ENCODE measurements at regions not wholly inside any gene's neighbourhood (a gene's known extent, or its start where the extent isn't known, plus 50 kb on each side); places are given as distances from the start of the nearest gene placed in this dataset.

GRCh38 chr7:28336806-28337205, 75.5 kb upstream of the CREB5 start:
- H3K27me3 ChIP-seq (ENCODE audit: control insufficient read depth in 2 of 2, insufficient read depth in 2 of 2, low read length in 2 of 2), result no peaks in the 10 kb centered on the region
- H3K9ac ChIP-seq (ENCODE audit: insufficient read depth in 1 of 2, low read depth in 2 of 2, low read length in 2 of 2), result no peak overlapping the region
- H3K9me1 ChIP-seq (ENCODE audit: control insufficient read depth, insufficient read depth, low read length), result no peaks in the 10 kb centered on the region
- H3K36me3 ChIP-seq (ENCODE audit: control insufficient read depth, insufficient read depth, low read length), result no peaks in the 10 kb centered on the region
- H4K20me1 ChIP-seq (replicated peaks; ENCODE audit: control insufficient read depth, insufficient read depth, low read length), result no peaks in the 10 kb centered on the region
- ChIA-PET CTCF (ENCODE audit: low intra/inter-chr PET ratio) (no interaction called here), POLR2A (no interaction called here)
- intact Hi-C loops (cut with micrococcal nuclease) (no loop called here), in situ Hi-C loops (cut with MboI) (no loop called here)
- H3K79me2 ChIP-seq (ENCODE audit: control insufficient read depth, insufficient read depth, low read length), result no peaks in the 10 kb centered on the region
- DNase-seq (ENCODE audit: extremely low read depth in 1 of 4, low spot score in 3 of 4), result no peak
- ATAC-seq, result no peak
- H3K9me3 ChIP-seq (replicated peaks; ENCODE audit: control insufficient read depth, insufficient read depth, low read depth, low read length), result no peaks in the 10 kb centered on the region
- H3K4me1 ChIP-seq (replicated peaks in 1 of 2; ENCODE audit: control insufficient read depth in 2 of 2, insufficient read depth in 2 of 2, low read length in 2 of 2), result no peaks in the 10 kb centered on the region
- no TSS peak for BruUV-seq (replicated peaks)
- TF ChIP-seq REST (IDR thresholded peaks at IDR 0.05; ENCODE audit: borderline replicate concordance) (no peak), REST (CRISPR knock-in tag; IDR thresholded peaks at IDR 0.05; ENCODE audit: low read depth) (no peak), CHD4 (IDR thresholded peaks at IDR 0.05; ENCODE audit: insufficient read depth, insufficient replicate concordance, low read depth, low read length, poor library complexity, severe bottlenecking) (no peak), GABPA (tag; conservative IDR thresholded peaks at IDR 0.05; ENCODE audit: low read depth) (no peak), XRCC4 (IDR thresholded peaks at IDR 0.05; ENCODE audit: extremely low read depth, insufficient read depth, insufficient read length) (no peak), HBP1 (CRISPR knock-in tag; IDR thresholded peaks at IDR 0.05) (no peak), PPARD (CRISPR knock-in tag; IDR thresholded peaks at IDR 0.05) (no peak), ZNF75A (CRISPR knock-in tag; IDR thresholded peaks at IDR 0.05) (no peak), HOMEZ (CRISPR knock-in tag; IDR thresholded peaks at IDR 0.05) (no peak)
- no peak for FAIRE-seq
- H2AFZ ChIP-seq (ENCODE audit: low read depth, low read length), result no peak overlapping the region
- no peak overlapping the region for H3K4me2 ChIP-seq (ENCODE audit: insufficient read depth, low read length)
- WGBS (ENCODE audit: insufficient coverage, low coverage, missing lambda C conversion rate), result 0% methylated on average over 2 of the region's 2 CpGs
- no peak overlapping the region for H3K4me3 ChIP-seq
- H3K27ac ChIP-seq (ENCODE audit: extremely low read depth, low read depth, low read length), result no peak overlapping the region
